GM10248 (cell line): ENCODE measurements at regions not wholly inside any gene's neighbourhood (a gene's known extent, or its start where the extent isn't known, plus 50 kb on each side); places are given as distances from the start of the nearest gene placed in this dataset.

ENCODE experiments used
- CTCF ChIA-PET: fragments of 300-600 bp; sonication (Branson Sonifier 250); formaldehyde crosslinking; extraction: SDS; loops from one replicate; lab custom pipeline; 2021; ENCODE audit warnings: antibody characterized with exemption; lab: Yijun Ruan, JAX
- POLR2A ChIA-PET: fragments of 350-650 bp; sonication (Branson Sonifier 250); formaldehyde crosslinking; extraction: SDS; loops from one replicate; lab custom pipeline; 2020; ENCODE audit warnings: antibody characterized with exemption; lab: Yijun Ruan, JAX
- DNase-seq: peaks from one replicate; pipeline ENCODE4 v3.0.0; 2012; ENCODE audit errors: extremely low spot score
- CTCF ChIP-seq: IDR thresholded peaks from 2 replicates; pipeline ENCODE4 v1.5.1; 2012; ENCODE audit warnings: mild to moderate bottlenecking, low read depth; ENCODE audit errors: extremely low read depth, missing control alignments, control extremely low read depth

DNA sequence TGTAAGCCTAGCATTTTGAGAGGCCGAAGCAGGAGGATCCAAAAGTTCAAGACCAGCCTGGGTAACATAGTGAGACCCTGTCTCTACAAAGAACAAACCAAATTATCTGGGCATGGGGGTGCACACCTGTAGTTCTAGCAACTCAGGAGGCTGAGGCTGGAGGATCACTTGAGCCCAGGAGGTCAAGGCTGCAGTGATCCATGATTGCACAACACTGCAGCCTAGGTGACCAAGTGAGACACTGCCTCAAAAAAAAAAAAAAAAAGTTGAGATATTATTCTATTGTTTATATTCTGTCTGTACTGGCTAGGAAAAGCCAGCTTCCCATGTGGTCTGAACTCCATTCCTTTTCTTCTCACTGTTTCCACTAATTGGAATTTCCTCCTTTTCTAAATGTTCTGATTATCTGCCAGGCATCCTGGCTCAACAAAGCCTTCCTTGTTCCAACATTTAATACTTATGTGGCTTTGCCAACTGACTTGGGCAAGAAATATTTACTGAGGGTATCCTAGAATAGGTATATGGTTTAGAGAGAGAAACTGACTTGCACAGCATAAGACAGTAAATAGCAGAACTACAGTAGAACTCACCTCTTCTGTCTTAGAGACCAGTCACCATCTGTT is 175.2 kb upstream of the ADAMTS3 start:
- TF ChIP-seq CTCF: no peak
- no peak for DNase-seq
- POLR2A ChIA-PET: no interaction called here
- CTCF ChIA-PET: no interaction called here

GRCh38 chr4:72743078-72743477 is 174.1 kb upstream of the ADAMTS3 start:
- ChIA-PET CTCF (no interaction called here), POLR2A (no interaction called here)
- DNase-seq: no peak
- TF ChIP-seq CTCF: no peak

DNA sequence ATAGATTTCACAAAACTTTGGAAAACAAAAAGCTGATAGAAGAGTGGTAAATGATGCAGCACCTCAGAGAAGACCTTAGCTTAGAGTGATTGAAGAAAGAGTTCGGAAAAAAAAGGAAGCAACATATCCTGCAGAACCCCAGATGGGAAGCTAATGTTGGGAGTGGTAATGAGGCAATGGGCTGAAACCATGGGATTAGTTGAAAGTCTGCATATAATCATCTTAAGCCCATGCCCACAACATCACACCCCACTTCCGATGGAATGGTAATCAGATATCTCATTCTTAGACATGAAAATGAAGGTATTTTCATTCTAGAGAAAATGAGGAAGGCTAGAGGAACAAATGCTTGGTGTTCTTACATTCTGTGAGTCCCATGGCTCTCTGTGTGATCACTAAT is 146.3 kb upstream of the ADAMTS3 start:
- ChIA-PET CTCF (interaction anchor here (1.4 kb wide), 2 partner anchors 10 to 59 kb away, joined by 3 read pairs; no protein-coding TSS in a partner anchor), POLR2A (no interaction called here)
- no peak for DNase-seq
- TF ChIP-seq CTCF: no peak

DNA sequence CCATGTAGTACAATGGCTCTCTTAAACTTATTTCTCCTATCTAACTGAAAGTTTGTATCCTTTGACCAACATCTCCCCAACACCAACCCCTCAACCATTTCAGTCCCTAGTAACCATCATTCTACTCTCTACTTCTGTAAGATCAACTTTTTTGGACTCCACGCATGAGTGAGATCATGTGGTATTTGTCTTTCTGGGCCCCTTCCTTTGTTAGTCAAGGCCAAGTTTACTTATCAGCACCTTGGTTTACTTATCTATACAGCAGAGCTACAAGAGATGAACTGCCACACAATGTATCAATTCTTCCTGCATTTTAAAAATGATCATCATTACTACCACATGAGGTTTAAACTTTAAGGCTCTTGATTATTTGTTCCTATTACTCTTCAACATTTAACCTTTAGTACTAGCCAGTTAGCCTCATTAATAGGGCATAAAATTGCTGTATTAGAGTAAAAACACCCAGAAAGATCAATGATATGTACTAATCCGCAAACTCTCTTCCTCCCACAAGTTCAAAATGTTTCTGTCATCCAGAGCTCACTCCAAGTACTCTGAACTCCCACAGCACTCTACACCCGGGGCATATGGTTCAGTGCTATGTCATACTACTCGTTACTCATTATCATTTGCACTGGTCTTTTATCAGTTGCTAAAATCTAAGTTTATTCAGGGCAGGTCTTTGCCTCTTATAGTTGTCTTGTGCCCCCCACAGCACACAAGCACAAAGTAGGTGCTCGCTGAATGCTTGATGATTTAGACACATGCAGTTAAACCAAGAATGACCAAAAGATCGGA is 145.7 kb upstream of the ADAMTS3 start:
- POLR2A ChIA-PET: no interaction called here
- CTCF ChIA-PET: no interaction called here
- no peak for DNase-seq
- TF ChIP-seq CTCF: no peak

DNA sequence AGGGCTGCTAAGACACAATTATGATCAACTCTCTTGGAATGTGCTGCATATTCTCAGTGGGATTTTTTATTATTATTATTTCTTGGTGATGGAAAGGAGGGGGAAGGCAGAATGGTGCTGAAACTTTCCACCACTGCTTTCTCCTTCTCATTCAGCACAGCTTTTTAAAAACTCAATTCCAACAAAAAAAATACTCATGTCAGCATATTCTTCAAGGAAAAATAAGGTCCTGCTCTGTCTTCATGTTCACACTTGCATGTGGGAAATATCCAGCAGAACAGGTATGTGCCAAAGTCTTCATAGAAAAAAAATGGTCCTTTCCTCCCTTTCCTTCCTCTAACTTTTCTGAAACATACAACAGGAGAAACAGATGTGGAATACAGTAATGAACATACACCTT is 144.0 kb upstream of the ADAMTS3 start:
- DNase-seq: no peak
- ChIA-PET POLR2A (no interaction called here), CTCF (no interaction called here)
- no peak for TF ChIP-seq CTCF

DNA sequence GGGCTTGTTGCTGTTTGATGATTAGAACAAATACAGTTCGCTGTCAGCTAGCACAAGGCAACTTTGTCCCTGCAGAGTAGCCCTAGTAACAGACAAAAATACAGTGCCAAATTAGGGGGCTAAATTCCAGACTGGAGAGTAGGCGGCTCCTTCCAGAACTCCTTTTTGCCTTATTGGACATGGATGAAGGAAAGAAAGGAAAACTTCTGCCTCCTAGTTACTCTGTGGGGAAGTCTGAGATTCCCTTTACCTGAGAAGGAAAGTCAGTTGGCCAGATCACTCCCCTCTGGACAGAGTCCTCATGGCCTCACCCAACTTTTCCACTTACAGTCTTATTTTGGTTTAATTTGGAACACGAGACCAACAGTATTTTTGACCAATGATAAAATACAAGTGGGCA is 140.5 kb upstream of the ADAMTS3 start:
- TF ChIP-seq CTCF: no peak
- POLR2A ChIA-PET: no interaction called here
- no peak for DNase-seq
- CTCF ChIA-PET: interaction anchor here (1.1 kb wide), 1 partner anchor 11 kb away, joined by 5 read pairs; no protein-coding TSS in a partner anchor
